Psoas muscle (tissue), 7 donors: ENCODE measurements at regions not wholly inside any gene's neighbourhood (a gene's known extent, or its start where the extent isn't known, plus 50 kb on each side); places are given as distances from the start of the nearest gene placed in this dataset.

Source experiments
- ATAC-seq, 4 donors: fragments of 200-7000 bp; cut with Tn5 transposase; one replicate each; pipeline ENCODE4 v1.9.1; 2020; ENCODE audit warnings: moderate library complexity in 3 of 4, mild to moderate bottlenecking in 2 of 4
- DNase-seq, 2 donors: peaks; one replicate each; pipeline ENCODE4 v3.0.0-alpha.2; 2020
- H3K27ac ChIP-seq: fragments of 200-600 bp; one replicate; pipeline ENCODE4 v1.8.0; 2022
- H3K27me3 ChIP-seq, 3 donors: fragments of 200-600 bp in 1 of 3; one replicate each; pipeline versions ENCODE4 v1.6.1 to v1.8.0; 2013 to 2022; ENCODE audit warnings: low read length in 2 of 3, mild to moderate bottlenecking in 2 of 3, moderate library complexity in 1 of 3; ENCODE audit not compliant: insufficient read depth in 3 of 3
- H3K36me3 ChIP-seq, 2 donors: fragments of 200-600 bp in 1 of 2; one replicate each; pipeline versions ENCODE4 v1.6.1 to v1.8.0; 2013 to 2022; ENCODE audit warnings: low read depth in 1 of 2, mild to moderate bottlenecking in 1 of 2, moderate library complexity in 1 of 2; ENCODE audit not compliant: insufficient read depth in 1 of 2
- H3K4me1 ChIP-seq: fragments of 200-600 bp; one replicate; pipeline ENCODE4 v1.8.0; 2022
- H3K4me3 ChIP-seq: fragments of 200-600 bp; one replicate; pipeline ENCODE4 v1.8.0; 2022; ENCODE audit warnings: mild to moderate bottlenecking
- H3K9me3 ChIP-seq: fragments of 200-600 bp; one replicate; pipeline ENCODE4 v1.8.0; 2022
- WGBS, 3 donors: extraction: QIAGEN DNeasy Blood & Tissue Kit; methylation state at CpG; one replicate each; pipeline versions ENCODE4 v1.1.6 to v1.1.7; 2013; 5-methylcytosine and 5-hydroxymethylcytosine counted together
- intact Hi-C, 2 donors: fragments of 100-400 bp; cut with DNase I; formaldehyde crosslinking; loops; one replicate each; pipeline versions ENCODE4 v1.11.0 to v1.14.2; 2022
- TF ChIP-seq, protein P1 (sequence below): fragments of 200-600 bp; IDR thresholded peaks from one replicate; pipeline ENCODE4 v1.8.0; 2022; ENCODE audit warnings: antibody characterized with exemption
- donor health status: healthy with polysubstance abuse.
- donor health status: DM: no; HTN: no; CAD: no; lungs with moderate emphysema.
- donor health status: Bipolar disorder and iron deficiency.
- donor health status: healthy.
- donor health status: DM: yes; HTN: yes; CAD: no.
- donor health status: DM: no; HTN: no; CAD: no.
- donor health status: DM: yes; HTN: yes; CAD: no.

DNA sequence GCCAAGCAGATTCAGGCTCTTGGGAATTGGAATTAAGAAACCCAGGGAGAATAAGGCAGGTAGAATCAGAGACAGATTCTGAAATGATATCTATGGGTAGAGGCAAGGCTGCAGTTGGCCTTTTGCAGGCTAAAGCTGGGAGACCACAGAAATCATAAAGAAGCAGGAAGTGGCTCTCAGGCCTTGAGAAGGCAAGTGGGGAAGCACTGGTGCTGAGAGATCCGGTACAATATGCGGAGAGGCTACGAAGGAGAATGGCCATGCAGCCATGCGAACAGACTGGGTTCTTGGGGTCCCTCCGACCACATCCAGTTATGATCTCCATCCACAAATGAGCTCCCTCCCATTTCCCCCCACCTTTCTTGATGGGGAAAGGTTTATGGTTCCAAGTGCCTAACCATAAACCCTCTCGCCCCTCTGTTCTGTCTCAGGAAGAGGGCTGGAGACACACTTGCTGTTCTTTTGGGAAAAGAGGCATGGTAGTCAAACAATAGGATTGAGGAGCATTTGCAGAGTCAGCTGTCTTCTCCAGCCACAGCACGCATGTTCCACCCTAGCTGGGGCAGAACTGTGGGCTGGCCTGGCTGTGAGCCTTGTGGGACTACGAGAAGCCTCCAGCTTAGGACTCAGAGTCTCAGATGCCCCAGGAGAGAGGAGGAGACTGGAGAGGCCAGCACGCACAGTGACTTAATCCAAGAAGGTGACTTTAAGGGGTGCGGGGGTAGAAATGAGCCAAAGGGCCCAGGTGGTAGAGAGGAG, 99.6 kb downstream of the RPLP1 start:
- WGBS, 3 donors = 94 to 97% (median 95%) methylated on average over 10 of the region's 10 CpGs
- Histone ChIP-seq H3K9me3 (peaks cover 11% of the 10 kb centered on the region), H3K27ac (no peak overlapping the region), H3K4me1 (peaks cover 19% of the 10 kb centered on the region), H3K27me3 (no peaks in the 10 kb centered on the region), H3K36me3 (no peaks in the 10 kb centered on the region), H3K4me3 (no peak overlapping the region)
- ATAC-seq = no peak
- TF ChIP-seq, protein P1, sequence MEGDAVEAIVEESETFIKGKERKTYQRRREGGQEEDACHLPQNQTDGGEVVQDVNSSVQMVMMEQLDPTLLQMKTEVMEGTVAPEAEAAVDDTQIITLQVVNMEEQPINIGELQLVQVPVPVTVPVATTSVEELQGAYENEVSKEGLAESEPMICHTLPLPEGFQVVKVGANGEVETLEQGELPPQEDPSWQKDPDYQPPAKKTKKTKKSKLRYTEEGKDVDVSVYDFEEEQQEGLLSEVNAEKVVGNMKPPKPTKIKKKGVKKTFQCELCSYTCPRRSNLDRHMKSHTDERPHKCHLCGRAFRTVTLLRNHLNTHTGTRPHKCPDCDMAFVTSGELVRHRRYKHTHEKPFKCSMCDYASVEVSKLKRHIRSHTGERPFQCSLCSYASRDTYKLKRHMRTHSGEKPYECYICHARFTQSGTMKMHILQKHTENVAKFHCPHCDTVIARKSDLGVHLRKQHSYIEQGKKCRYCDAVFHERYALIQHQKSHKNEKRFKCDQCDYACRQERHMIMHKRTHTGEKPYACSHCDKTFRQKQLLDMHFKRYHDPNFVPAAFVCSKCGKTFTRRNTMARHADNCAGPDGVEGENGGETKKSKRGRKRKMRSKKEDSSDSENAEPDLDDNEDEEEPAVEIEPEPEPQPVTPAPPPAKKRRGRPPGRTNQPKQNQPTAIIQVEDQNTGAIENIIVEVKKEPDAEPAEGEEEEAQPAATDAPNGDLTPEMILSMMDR = no peak
- intact Hi-C loops = no loop called here
- DNase-seq = no peak

DNA sequence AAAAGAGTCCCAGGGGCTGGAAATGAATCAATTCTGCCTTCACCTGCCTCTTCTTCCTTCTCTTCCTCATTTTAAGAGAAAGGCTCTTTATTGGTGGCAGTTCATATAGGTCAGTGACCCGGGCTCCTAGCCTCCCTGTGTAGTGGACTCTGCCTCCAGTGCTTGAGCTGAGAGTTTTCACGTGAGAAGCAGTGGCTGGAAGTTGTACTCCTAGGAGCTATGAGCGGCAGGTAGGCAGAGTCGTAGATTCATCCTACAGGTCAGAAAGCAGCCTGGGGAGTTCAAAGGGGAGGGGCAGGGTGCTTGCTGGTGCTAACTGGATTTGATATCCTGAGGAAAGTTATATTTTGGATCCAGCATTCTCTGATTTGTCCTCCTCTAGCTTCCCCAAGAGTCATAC, 101.1 kb downstream of the RPLP1 start:
- Histone ChIP-seq H3K27ac (no peak overlapping the region), H3K4me3 (no peak overlapping the region), H3K9me3 (peaks cover 11% of the 10 kb centered on the region), H3K36me3 (no peaks in the 10 kb centered on the region), H3K4me1 (peaks cover 7% of the 10 kb centered on the region), H3K27me3 (no peaks in the 10 kb centered on the region)
- WGBS, 3 donors = 88 to 94% (median 90%) methylated on average over 4 of the region's 4 CpGs
- DNase-seq (no peak), ATAC-seq (no peak)
- TF ChIP-seq, protein P1 = no peak
- intact Hi-C loops = no loop called here

DNA sequence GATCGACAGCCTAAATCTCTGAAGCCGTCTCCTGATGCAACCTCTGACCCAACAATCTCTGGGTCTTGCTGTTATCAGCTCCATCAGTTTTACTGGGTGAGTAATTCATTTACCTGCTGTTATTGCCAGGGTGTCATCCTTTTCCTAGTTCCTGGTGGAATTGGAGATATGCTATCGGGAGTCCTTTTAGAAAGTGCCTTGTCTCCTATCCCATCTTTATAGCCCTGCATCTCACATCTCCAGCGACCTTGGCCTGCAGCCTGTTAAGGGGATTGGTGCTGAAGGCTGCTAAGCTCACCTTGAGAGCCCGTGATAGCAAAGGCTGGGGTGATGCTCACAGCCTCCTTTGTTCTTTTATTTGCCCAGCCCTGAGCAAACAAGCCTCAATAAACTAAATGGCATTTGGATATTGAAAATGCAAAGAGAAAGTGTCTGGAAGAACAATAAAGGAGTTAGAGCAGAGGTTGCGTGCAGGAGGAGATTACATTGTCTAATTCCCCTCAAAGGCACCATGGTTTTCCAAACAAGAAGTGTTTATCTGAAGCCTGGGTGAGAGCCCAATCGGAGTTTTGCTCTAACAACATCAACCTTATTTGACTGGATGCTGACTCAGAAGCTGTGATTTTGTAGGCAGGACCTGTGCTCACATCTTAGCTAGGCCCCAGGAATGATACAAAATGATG, 101.8 kb downstream of the RPLP1 start:
- Histone ChIP-seq H3K27ac (no peak overlapping the region), H3K9me3 (peaks cover 11% of the 10 kb centered on the region), H3K4me3 (no peak overlapping the region), H3K27me3 (no peaks in the 10 kb centered on the region), H3K4me1 (peaks cover 1% of the 10 kb centered on the region), H3K36me3 (no peaks in the 10 kb centered on the region)
- DNase-seq = no peak
- TF ChIP-seq, protein P1 = no peak
- intact Hi-C loops = no loop called here
- no peak for ATAC-seq
- 88 to 91% (median 90%) methylated on average over 7 of the region's 7 CpGs for WGBS, 3 donors

DNA sequence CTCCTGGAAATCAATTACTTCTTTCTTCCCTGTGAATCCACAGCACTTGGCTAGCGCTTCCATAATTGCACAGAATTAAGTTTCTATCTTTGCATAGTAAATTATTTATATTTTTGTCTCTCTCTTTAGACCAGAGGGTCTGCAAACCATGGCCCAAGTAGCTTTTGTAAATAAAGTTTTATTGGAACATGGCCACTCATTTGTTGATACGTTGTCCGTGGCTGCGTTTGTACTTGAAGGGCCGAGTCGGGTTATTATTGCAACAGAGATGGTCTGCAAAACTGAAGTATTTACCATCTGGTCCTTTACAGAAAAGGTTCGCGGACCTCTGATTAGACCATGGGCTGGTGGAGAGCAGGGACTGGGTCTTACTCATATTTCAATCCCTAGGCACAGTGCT, 102.5 kb downstream of the RPLP1 start:
- ATAC-seq = no peak
- no peak overlapping the region for H3K27ac ChIP-seq
- intact Hi-C loops = no loop called here
- no peaks in the 10 kb centered on the region for H3K36me3 ChIP-seq
- H3K4me3 ChIP-seq = no peak overlapping the region
- no peaks in the 10 kb centered on the region for H3K27me3 ChIP-seq
- no peak for DNase-seq
- WGBS, 3 donors = 95% methylated on average over 8 of the region's 8 CpGs
- peaks cover 11% of the 10 kb centered on the region for H3K9me3 ChIP-seq
- H3K4me1 ChIP-seq = no peaks in the 10 kb centered on the region
- TF ChIP-seq, protein P1 = no peak
